Renal cortex interstitium (tissue), 11 donors: ENCODE measurements at regions not wholly inside any gene's neighbourhood (a gene's known extent, or its start where the extent isn't known, plus 50 kb on each side); places are given as distances from the start of the nearest gene placed in this dataset.

ENCODE experiments used
- DNase-seq, 11 donors: peaks; one replicate each; pipeline ENCODE4 v3.0.0-alpha.2; 2013; ENCODE audit warnings: low read depth in 9 of 11, low spot score in 4 of 11; ENCODE audit errors: extremely low read depth in 1 of 11

GRCh38 chr17:79258843-79259242 lies 184.2 kb downstream of the ENGASE start:
- no peak for DNase-seq

- no peak for DNase-seq
Observed at GRCh38 chr17:79258041-79258440, 183.4 kb downstream of the ENGASE start.

DNA sequence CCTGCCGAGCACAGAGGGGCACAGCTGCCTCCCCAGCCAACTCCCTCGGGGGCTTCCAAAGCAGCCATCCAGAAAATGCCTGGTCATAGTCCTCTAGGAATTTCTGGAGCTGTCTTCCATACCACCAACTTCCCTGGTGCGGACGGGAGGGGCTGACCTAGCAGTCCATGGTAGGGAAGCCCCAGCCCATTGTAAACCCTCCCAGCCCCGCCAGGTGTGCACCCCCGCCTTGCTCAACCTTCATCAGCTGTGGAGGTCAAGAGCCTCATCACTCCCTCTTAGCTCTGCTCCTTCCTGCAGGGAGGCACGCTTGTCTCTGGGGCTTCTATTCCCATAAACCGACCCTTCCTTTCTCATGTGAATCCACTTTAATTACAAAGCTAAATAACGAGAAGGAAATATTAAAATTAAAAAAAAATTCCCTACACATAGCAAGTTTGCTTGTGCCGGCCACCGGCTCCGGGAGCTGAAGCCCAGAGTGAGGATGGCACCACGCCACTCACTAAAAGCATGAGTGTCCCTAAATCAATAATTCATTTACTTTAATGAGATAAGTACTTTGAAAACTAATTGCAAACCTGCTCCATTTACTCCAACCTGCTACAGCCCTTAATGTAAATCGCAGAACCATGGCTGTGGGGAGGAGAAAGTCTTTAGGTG lies 181.4 kb downstream of the ENGASE start:
- no peak for DNase-seq

GRCh38 chr17:79255456-79255855 lies 180.8 kb downstream of the ENGASE start:
- DNase-seq = no peak

GRCh38 chr17:79255046-79255445 lies 180.4 kb downstream of the ENGASE start:
- no peak for DNase-seq

DNA sequence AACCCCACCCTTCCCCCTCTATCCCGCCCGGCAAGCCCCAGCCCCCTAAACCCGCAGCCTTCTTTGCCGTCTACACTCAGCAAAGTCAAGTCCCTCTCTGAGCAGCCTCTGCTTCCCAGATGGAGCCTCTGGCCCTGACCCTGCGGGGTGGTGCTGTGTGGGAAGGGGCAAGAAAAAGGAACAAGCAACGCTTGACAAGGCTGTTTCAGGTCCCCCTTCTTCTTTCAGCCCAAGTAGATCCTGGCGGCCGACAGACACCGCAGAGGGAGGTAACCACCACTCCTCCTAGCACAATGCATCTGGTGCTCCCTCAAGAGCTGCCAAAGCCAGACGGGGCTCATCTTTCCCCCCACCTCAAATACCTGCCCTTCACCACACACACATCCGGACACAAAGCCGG lies 178.3 kb downstream of the ENGASE start:
- DNase-seq = no peak

- DNase-seq = no peak
Observed at GRCh38 chr17:79251824-79252223, 177.2 kb downstream of the ENGASE start.

GRCh38 chr17:79249929-79250521 lies 175.4 kb downstream of the ENGASE start:
- no peak for DNase-seq

DNA sequence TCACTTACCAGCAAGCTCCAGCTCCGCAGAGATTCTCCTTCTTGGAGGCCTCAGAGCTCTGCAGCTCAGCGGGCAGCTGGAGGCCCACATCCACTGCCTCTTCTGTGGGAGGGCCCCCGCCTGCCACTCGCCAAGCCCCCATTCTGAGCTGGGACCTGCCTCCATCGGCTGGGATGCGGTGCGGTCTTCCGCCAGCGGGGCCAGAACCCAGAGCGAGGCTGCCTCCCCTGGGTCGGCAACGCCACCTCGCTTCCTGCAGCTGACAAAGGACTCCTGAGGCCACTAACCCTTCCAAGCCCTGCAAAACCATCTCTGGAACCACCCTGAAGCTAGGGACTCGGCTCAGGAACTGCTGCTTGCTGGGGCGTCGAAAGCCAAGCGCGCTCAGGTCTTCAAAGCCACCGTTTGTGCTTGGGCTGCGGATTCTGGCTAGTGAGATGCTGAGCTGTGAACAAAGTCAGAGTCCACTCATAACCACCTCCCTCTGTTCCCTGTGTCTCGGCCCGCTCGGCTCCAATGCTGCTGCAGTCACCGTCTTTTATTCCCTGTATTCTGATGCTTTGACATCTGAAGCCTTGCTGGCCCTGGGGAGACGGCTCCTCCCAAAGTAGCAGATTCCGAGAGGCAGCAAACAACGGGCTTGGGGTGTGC lies 174.3 kb downstream of the ENGASE start:
- DNase-seq = no peak

DNA sequence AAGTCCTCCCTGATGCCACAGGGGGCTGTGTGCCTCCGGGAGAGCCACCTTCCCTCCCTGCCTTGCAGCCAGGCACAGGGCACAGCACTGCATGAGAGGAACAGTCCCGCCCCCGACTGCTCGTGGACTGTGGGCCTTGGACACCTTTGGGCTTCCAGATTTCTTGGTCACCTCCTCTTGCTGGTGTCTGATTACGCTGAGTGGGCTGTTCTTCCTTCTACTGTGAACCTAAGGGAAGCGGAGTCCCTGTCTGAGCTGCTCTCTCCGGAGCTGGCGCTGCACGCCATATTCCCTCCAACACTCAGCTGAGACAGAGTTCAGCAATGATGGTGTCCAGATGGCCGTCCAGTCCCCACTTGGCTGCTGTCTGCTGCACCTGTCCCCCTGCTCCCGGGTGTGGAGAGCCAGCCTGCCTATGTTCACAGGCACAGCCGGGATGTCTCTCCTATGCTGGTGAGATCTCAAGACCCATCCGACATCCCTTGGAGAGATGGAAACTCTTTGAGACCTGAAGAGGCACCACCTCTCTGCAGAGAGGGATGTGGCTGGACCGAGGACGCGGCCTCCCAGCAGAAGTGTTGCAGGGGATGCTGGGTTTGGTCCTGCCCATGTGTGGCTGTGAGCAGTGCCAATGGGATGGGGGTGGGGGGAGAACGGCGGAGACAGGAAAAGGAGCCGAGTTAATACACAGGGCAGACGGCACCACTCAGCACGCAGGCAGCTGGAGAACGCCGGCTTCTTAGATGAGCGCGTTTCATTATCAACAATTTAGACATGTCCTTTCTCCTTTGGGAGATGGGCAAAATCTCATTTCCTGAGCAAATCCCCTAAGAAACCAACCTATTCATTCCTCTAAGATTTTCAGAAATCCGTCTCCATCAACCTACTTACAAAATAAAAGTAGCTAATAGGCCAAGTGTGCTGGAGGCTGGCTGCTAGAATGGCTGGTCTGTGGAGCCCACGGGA lies 171.9 kb downstream of the ENGASE start:
- DNase-seq = no peak

DNA sequence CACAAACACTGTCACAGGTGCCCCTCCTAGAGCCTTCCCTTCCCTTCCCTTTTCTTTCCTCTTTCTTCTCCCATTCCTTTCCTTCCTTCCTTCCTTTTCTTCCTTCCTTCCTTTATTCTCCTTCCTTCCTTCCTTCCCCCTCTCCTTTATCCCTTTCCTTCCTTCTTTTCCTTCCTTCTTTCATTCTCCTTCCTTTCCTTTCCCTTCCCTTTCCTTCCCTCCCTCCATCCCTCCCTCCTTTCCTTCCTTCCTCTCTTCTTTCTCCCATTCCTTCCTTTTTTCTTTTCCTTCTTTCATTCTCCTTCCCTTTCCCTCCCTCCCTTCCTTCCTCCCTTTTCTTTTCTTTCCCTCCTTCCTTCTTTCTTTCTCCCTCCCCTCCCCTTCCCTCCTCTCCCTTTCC lies 170.0 kb downstream of the ENGASE start:
- no peak for DNase-seq

DNA sequence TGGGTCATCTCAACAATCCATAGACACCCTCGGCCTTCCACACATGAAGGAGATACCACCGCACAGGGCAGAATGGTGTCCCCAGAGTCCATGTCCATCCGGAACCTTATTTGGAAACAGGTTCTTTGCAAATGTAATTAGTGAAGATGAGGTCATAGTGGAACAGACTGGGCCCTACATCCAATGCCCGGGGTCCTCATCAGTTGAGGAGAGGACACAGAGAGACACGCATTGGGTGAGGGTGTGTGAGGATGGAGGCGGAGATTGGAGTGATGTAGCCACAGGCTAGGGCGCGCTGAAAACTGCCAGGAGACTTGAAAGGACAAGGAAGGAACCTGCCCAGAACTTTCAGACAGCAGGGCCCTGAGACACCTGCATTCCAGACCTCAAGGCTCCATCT lies 169.4 kb downstream of the ENGASE start:
- DNase-seq = no peak

DNA sequence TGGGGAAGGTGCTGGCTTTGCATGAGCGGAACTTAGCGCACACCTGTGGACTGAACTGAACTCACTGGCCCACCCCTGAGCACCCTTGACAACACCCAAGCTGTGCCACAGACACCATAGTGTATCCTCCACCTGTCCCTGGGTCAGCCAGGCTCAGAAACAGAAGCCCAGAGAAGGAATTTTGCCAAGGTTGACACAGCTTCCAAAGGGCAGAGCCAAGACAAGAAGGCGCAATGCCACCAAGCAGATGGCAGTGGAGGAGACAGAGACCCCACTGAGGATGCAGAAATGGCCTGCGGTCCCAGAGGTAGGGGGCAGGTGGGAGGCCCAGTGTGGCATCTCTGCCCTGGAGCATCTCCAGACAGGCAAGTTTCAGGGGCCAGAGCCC lies 169.0 kb downstream of the ENGASE start:
- DNase-seq = no peak

- DNase-seq = no peak
Observed at GRCh38 chr17:79242873-79243602, 168.4 kb downstream of the ENGASE start.

DNA sequence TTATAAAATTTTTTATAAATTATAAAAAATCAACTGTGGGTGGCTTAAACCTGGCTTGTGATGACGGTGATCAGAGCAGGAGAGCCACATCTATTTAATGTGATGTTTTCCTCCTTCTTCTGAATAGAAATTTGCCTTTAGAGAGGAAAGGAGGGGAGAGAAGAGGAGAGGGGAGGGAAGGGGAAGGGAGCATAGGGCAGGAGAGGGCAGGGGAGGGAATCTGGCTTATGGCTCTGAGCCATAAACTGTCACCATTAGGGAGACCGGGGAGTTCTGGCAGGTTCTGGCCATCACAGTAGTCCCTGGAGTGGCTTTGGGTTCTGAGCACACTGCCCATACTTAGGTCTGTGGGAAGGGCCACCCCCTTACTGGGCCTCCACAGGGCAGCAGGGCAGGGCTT lies 167.8 kb downstream of the ENGASE start:
- no peak for DNase-seq

DNA sequence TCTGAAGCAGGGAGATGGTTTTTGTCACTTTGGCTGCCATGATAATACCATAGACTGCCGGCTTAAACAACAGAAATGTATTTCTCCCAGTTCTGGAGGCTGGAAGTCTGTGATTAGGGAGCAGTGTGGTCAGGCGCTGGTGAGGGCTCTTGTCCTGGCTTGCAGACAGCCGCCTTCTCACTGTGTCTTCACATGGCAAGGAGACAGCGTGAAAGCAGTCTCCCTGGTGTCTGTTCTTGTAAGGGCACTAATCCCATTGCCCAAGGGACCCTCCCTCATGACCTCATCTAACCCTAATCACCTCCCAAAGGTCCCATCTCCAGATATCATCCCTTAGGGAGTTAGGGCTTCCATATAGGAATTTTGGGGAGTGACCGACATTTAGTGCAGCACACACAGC lies 167.0 kb downstream of the ENGASE start:
- DNase-seq = no peak

GRCh38 chr17:79239205-79239604 lies 164.6 kb downstream of the ENGASE start:
- DNase-seq = no peak

DNA sequence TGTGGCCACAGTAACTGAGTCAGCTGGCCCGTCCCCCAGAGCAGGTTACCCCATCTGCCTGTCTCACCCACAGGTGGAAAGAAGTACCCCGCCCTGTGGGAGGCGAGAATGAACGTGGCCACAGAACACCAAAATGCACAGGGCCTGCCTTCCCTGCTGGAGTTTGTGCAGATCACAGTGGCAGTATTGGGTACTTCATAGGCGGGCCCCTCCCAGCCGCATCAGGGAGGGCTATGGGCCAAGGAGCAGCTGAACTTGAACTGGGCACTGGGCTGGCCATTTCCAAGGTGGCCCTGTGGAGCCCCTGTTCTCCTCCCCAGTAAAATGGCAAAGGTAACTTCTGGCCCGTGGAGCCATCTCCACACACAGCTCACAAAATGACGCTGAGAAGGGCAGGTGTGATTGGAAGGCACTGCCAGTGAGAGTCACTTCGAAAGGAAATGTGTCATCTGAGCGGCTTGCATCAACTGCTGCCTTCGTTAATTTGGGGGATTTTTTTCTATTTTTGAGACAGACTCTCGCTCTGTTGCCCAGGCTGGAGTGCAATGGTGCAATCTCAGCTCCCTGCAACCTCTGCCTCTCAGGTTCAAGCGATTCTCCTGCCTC lies 162.9 kb downstream of the ENGASE start:
- DNase-seq = no peak

DNA sequence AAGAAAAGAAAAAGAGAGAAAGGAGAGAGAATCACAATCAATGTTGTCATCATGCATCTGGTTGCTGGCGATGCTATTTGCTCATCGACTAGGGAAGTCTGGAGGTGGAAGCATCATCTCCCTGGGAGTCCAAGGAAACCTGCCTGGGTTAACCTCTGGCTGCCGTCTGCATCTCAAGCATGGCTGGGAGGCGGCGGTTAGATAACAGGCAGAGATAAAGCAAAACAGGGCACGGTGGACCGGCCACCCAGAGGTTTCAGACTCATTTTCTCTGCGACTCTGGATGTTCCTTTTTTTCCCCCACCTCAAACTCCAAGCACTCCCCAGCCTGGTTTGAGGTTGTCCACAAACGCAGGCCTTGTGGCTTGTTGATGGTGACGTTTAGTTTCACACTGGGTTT lies 161.2 kb downstream of the ENGASE start:
- no peak for DNase-seq
